ENCODE measurements at regions not wholly inside any gene's neighbourhood (a gene's known extent, or its start where the extent isn't known, plus 50 kb on each side); places are given as distances from the start of the nearest gene placed in this dataset.

DNA sequence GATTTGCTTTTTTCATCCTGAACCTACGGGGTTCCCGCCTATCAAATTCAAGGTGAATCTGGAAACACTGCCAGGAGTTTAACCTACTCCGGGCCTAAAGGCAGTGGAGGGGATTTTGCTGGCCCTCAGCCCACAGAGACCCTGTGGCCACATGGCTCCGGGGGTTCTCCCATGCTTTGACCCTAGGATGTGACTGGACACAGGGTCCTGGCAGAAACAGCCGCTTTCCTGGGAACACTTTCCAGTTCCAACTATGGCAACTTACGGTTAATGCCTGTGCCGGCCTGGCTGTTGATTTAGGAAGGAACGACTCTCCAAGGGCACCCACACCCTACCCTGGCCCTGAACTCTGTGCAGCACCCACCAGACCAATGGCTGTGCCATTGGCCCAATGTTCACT, 141.7 kb upstream of the RPS6KA2 start:
- H3K9me3 ChIP-seq (ENCODE audit: control insufficient read depth, insufficient read depth, low read length): no peaks in the 10 kb centered on the region
- H3K4me1 ChIP-seq (ENCODE audit: insufficient read depth, low read length): peaks cover 14% of the 10 kb centered on the region
- H3K36me3 ChIP-seq (ENCODE audit: insufficient read depth, low read length): no peaks in the 10 kb centered on the region

DNA sequence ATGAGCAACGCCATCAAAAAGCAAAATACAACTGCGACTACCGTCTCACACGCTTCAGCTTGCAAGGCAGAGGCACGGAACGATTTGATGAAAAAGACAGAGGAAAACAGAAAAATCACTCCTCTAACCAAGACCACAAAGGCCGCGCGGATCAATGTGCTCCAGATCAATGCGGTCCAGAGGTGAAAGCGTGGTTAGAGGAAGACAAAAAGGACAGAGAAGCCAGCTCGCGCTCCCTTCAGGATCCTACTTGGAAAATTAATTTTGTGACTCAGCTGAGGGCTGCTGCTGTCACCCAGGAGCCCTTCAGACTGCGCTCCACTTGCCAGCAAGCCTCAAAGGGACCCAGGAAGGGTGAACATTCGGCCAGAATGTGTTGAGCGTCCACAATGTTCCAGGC, 140.2 kb upstream of the RPS6KA2 start:
- Histone ChIP-seq H3K36me3 (ENCODE audit: insufficient read depth, low read length) (no peaks in the 10 kb centered on the region), H3K9me3 (ENCODE audit: control insufficient read depth, insufficient read depth, low read length) (no peaks in the 10 kb centered on the region), H3K9ac (ENCODE audit: low read depth, low read length) (no peak overlapping the region), H3K4me1 (ENCODE audit: insufficient read depth, low read length) (peaks cover 14% of the 10 kb centered on the region)

More for the DNA sequence above, 141.7 kb upstream of the RPS6KA2 start:
- H3K9ac ChIP-seq (ENCODE audit: low read depth, low read length): no peak overlapping the region

DNA sequence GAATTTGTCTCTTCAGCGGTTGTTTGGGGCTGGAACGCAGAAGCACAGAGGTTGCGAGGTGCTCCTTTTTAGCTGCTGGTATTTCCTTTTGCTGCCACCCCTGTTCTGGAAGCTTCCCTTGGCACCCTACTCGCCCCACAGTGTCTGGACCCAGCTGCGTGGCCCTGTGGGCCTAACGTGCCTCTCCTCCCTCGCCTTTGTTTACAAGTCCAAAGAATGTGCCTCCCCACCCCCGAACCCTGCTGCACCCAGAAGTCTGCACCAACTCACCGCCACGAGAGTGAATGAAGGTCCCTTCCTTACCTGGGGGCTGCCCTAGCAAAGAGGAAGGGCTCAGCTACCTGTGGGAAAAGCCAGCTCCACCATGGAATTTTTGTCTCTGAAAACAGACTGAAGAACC, 139.7 kb upstream of the RPS6KA2 start:
- H3K9me3 ChIP-seq (ENCODE audit: control insufficient read depth, insufficient read depth, low read length): no peaks in the 10 kb centered on the region
- no peaks in the 10 kb centered on the region for H3K36me3 ChIP-seq (ENCODE audit: insufficient read depth, low read length)
- peaks cover 14% of the 10 kb centered on the region for H3K4me1 ChIP-seq (ENCODE audit: insufficient read depth, low read length)
- H3K9ac ChIP-seq (ENCODE audit: low read depth, low read length): no peak overlapping the region

DNA sequence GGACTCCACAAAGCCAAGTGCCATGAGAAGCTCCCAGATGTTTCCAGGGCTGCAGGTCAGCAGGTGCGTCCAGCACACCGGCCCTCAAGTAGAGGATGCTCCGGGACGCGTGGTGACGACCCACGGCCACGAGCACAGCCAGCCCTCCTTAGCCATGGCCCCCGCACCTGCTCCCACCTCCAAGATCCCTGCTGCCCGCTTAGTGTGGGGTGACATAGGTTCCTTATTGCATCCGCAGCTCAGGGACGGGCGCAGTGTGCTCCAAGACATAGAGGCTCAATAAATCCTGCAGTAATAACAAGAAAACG, 138.1 kb upstream of the RPS6KA2 start:
- no peaks in the 10 kb centered on the region for H3K36me3 ChIP-seq (ENCODE audit: insufficient read depth, low read length)
- no peaks in the 10 kb centered on the region for H3K9me3 ChIP-seq (ENCODE audit: control insufficient read depth, insufficient read depth, low read length)
- no peak overlapping the region for H3K9ac ChIP-seq (ENCODE audit: low read depth, low read length)
- peaks cover 13% of the 10 kb centered on the region for H3K4me1 ChIP-seq (ENCODE audit: insufficient read depth, low read length)

DNA sequence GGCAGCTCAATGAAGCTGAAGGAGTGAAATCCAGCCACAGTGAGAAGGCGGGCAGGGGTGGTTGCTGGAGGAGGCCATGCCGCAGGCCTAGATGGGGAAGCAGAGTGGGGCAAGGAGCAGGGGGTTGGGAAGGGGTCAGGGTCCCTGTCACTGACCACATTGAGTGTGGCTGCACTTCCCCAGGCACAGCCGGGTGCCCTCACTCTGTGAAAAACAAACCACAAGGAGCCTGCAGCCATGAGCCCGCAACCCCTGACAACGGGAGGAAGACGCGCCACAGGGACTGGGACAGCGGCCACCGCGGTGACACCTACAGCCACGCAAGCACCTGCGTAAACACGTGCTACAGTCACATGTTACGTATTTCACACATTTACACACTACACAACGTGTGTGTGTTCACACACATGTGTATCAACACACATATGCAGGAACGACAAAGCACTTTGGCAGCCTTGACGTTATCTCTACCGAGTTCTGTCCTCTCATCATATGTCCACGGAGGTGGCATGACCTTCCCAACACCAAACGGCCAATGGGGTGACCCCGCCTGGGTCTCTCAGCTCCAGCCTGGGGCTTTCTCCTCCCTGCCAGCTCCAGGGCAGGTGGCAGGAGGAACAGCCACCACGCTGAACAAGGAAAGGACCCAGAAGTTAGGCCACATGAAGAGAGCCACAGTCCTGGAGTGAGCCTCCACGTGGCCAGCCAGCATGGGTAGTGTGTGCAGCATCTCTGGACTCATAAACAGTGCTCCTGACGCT, 137.6 kb upstream of the RPS6KA2 start:
- no peaks in the 10 kb centered on the region for H3K9me3 ChIP-seq (ENCODE audit: control insufficient read depth, insufficient read depth, low read length)
- H3K4me1 ChIP-seq (ENCODE audit: insufficient read depth, low read length): peaks cover 14% of the 10 kb centered on the region
- H3K9ac ChIP-seq (ENCODE audit: low read depth, low read length): no peak overlapping the region
- H3K36me3 ChIP-seq (ENCODE audit: insufficient read depth, low read length): no peaks in the 10 kb centered on the region

DNA sequence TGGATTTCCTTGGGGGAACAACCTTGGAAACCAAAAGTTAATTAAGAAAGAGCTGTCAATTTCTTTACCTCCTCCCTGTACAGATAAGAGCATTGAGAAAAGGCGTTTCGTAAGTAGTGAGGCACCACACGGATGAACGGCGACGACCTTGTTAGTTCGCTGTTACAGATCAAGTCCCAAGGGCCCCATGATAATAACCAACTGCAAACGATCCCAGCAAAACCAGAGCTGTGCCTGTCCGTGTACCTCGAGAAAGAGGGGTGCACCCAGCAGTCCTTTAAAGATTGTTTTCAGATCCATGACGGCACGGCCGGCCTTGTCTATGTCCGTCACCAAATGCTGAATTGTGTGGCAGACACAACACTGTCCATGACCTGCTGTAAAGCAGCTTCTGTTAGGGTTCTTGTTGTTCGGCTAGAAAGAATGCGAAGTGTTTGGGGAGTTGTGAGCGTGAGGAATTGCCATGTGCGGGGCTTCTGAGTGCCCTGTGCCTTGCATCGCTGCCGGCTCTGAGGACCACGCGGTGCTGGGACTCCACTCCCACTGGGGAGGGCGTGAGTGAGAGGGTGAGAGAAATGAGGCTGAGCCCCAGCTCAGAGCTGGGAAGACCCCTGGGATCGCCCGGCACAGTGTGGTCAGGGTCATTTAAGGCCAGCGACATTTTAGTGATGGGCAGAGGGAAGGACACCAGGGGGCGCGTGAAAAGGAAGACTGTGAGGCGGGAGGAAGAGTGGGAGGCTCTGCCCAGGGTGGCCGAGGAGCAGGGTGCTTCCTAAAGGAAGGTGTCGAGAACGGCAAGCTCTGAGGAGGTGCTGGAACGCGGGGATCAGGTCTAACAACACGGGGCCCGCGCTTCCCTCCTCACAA, 136.8 kb upstream of the RPS6KA2 start:
- no peaks in the 10 kb centered on the region for H3K9me3 ChIP-seq (ENCODE audit: control insufficient read depth, insufficient read depth, low read length)
- H3K36me3 ChIP-seq (ENCODE audit: insufficient read depth, low read length): no peaks in the 10 kb centered on the region

DNA sequence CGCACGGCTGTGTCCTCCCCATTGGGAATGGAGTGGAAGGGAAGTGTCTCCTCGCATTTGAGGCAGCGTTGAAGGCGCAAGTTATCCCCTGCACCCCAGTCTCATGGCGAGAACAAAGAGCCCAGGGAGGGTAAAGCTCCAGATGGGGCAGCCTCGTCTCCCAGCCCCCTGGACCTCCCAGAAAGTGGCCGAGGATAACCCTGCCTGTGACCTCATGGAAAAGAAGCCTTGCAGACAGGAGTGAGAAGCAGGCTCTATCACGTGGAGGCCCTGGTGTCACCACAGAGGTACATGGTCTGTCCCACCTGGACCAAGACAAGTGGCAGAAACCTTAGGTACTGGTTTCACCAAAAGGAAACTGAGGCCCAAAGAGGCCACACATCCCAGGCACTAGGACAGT, 134.8 kb upstream of the RPS6KA2 start:
- Histone ChIP-seq H3K9ac (ENCODE audit: low read depth, low read length) (no peak overlapping the region), H3K9me3 (ENCODE audit: control insufficient read depth, insufficient read depth, low read length) (no peaks in the 10 kb centered on the region), H3K4me1 (ENCODE audit: insufficient read depth, low read length) (peaks cover 22% of the 10 kb centered on the region), H3K36me3 (ENCODE audit: insufficient read depth, low read length) (no peaks in the 10 kb centered on the region; the same call in 1 of the 2 replicates)

More for the DNA sequence above, 136.8 kb upstream of the RPS6KA2 start:
- Histone ChIP-seq H3K4me1 (ENCODE audit: insufficient read depth, low read length) (peaks cover 14% of the 10 kb centered on the region), H3K9ac (ENCODE audit: low read depth, low read length) (no peak overlapping the region)

DNA sequence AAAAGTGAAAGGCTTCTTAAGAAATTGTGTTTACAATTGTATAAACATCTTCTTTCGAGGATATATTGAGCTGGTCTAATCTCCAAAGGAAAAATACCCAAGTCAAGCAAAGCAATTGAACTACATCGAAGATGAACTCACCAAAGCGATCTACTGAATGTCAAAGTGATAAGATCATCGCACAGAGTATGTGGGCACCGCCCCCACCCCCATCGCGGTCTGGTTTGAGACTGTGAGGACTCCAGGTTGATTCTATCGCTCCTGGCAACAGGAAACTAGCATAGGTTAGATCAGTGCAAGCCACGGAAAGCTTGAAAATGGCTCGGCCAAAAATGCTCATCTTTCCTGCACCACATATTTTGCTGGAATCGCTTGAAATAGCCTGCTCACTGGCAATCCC, 133.2 kb upstream of the RPS6KA2 start:
- Histone ChIP-seq H3K36me3 (ENCODE audit: insufficient read depth, low read length) (no peaks in the 10 kb centered on the region; the same call in 1 of the 2 replicates), H3K4me1 (ENCODE audit: insufficient read depth, low read length) (peaks cover 25% of the 10 kb centered on the region)

DNA sequence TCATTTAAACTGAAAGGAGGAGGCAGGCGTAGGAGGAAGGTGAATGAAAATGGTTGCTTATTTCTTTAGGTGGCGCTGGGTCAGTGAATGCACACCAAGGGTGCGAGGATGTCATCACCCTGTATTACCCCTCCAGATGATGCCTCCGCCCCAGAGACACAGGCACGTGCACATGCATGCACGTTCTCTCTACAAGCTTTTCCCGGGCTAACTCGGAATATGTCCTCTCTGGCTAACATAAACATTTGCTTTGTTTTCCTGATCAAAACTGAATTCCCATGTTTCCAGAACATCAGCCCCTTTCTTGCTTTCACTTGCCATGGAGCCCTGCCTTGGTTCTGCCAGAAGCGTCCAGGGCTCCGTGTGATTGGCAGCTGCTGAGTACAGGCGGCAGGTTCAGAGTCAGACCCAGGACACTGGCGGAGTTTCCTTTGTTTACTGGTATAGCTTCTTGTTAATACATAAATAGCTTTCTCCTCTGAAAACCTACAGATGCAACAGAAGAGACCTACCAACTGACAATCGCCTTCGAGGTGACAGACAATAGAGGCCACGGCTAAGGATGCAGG, 131.2 kb upstream of the RPS6KA2 start:
- H3K9ac ChIP-seq (ENCODE audit: low read depth, low read length): no peak overlapping the region; the same call in 1 of the 2 replicates
- H3K36me3 ChIP-seq (ENCODE audit: insufficient read depth, low read length): no peaks in the 10 kb centered on the region; the same call in 1 of the 2 replicates
- no peaks in the 10 kb centered on the region for H3K9me3 ChIP-seq (ENCODE audit: control insufficient read depth, insufficient read depth, low read length)
- peaks cover 32% of the 10 kb centered on the region for H3K4me1 ChIP-seq (ENCODE audit: insufficient read depth, low read length)

More for the DNA sequence above, 133.2 kb upstream of the RPS6KA2 start:
- H3K9me3 ChIP-seq (ENCODE audit: control insufficient read depth, insufficient read depth, low read length): no peaks in the 10 kb centered on the region
- no peak overlapping the region for H3K9ac ChIP-seq (ENCODE audit: low read depth, low read length)

DNA sequence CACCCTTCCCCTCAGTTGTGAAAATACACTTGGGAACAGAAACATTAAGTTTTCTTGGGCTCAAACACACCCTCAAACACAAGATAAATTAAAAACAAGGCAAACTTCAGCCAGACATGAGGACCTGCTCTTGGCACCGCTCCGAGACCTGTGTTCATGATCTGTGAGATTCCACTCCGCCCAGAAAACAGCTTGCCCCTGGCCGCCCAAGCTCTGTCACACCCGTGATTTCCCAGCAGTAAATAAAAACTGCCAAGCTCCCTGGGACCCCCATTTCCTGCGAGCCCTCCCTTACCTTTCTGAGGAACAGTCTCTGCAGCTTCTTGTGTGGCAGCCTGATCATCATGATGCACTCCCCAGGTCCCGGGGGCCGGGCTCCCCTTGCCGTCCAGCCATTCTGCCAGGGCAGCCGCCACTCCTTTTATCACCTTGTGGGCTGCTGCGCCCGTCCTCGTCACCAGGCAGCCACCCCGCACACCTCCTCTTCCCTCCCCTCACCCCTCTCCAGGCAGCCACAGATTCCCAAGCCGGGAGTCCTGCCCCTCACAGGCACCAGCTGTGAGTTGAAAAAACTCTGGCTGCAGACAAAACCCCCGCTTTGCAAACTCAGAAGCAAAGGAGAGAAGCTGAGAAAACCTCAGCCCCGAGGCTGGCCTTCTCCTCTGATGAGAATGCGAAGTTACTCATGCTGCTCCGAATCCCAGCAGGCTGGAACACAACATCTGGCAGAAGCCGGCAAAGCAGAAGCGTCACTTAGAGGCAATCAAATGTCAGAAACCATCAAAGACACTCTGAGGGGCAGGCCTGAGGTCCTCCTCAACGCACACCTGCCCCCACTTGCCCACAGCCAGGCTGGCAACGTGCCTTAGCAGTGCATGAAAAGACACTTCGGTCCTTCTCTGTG, 130.4 kb upstream of the RPS6KA2 start:
- no peak overlapping the region; the same call in 1 of the 2 replicates for H3K9ac ChIP-seq (ENCODE audit: low read depth, low read length)
- H3K4me1 ChIP-seq (ENCODE audit: insufficient read depth, low read length): peaks cover 32% of the 10 kb centered on the region
- no peaks in the 10 kb centered on the region for H3K9me3 ChIP-seq (ENCODE audit: control insufficient read depth, insufficient read depth, low read length)
- no peaks in the 10 kb centered on the region; the same call in 1 of the 2 replicates for H3K36me3 ChIP-seq (ENCODE audit: insufficient read depth, low read length)

DNA sequence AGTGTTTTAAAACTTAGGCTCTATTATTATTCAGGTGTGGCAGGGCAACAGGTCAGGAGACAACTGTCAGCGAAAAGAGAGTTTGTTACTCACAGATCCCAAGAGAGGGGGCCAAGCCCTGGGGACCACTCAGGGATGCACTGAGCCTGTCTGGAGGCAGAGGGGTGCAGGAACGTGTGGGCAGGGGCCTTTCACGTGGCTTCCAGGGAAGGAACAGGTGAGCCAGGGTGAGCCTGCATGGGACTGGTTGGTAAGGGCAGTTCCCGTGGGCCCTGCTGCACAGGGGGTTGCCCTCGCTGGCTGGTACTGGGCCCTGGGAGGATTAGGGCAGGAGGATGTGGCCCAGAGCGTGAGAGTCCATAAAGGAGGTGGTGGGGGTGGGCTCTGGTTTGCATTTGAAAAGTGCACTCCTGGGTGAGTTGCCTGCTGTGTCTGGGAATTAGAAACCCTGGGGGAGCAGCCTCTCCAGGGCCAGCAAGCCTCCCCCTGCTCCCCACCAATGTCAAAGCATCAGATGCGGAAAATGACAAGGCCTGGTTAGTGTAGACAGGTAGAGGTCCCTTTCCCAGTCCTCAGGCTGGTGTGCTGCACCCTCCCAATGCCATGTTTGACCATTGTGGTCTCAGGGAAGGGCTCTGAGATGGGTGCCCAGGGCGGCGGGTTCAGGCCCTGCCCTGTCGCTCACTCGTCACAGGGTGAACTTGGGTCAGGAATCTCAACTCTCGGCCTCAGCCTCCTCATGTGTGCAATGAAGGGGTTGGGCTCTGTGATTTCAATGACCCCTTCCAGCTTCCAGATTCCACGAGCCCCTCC, 127.4 kb upstream of the RPS6KA2 start:
- H3K9ac ChIP-seq (ENCODE audit: low read depth, low read length): no peak overlapping the region
- H3K9me3 ChIP-seq (ENCODE audit: control insufficient read depth, insufficient read depth, low read length): no peaks in the 10 kb centered on the region
- peaks cover 24% of the 10 kb centered on the region; the same call in 1 of the 2 replicates for H3K4me1 ChIP-seq (ENCODE audit: insufficient read depth, low read length)
- H3K36me3 ChIP-seq (ENCODE audit: insufficient read depth, low read length): no peaks in the 10 kb centered on the region; the same call in 1 of the 2 replicates

DNA sequence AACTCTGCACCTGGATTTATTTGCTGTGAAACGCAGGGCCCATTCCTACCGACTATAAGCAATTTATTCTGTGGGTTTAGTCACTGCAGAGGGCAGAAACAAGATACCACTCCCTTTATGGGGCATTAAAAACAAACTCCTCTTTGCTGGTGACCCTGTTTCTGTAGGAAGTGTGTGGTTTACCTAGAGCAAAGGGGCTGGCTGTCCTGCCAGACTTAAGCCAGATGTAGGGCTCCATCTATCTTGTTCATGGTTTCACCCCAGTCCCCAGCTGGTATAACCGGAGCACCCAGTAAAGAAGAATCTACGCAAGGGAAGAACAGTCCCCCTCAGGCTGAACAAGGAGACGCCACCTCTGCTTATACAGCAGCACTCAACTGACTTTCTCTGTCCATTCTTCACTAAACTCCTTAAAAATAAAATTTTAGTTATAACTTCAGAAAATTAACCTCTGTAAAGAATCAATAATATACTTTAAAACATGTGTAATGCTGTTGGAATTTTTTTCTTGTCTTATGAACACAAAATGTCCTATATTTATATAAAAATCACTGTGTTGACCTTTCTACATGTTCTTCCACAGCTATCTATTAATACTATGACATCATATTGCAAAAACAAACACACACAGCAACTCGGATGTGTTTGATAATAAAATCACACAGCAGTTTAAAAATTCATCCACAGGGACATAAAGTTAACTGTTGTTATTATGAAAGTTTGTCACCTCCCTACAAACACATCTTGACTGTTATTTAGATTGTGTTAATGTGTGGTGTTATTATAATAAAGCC, 126.1 kb upstream of the RPS6KA2 start:
- Histone ChIP-seq H3K9ac (ENCODE audit: low read depth, low read length) (no peak overlapping the region), H3K4me1 (ENCODE audit: insufficient read depth, low read length) (peaks cover 20% of the 10 kb centered on the region; the same call in 1 of the 2 replicates), H3K9me3 (ENCODE audit: control insufficient read depth, insufficient read depth, low read length) (no peaks in the 10 kb centered on the region), H3K36me3 (ENCODE audit: insufficient read depth, low read length) (no peaks in the 10 kb centered on the region; the same call in 1 of the 2 replicates)
